ENCODE measurements at regions not wholly inside any gene's neighbourhood (a gene's known extent, or its start where the extent isn't known, plus 50 kb on each side); places are given as distances from the start of the nearest gene placed in this dataset.

GRCh38 chr2:157122776-157123175 is 134.7 kb upstream of the GALNT5 start:
- no peak for TF ChIP-seq EZH2 (IDR thresholded peaks at IDR 0.05; ENCODE audit: low read length, missing control alignments)
- TF ChIP-seq CTCF (conservative IDR thresholded peaks at IDR 0.05 in 1 of 2, IDR thresholded peaks at IDR 0.05 in 1 of 2; ENCODE audit: low read depth in 1 of 2, low read length in 2 of 2): no peak
- no peak overlapping the region for H3K4me3 ChIP-seq (replicated peaks in 1 of 4; ENCODE audit: control extremely low read depth in 1 of 4, insufficient read depth in 1 of 4, low read depth in 3 of 4, low read length in 4 of 4)
- no peak for DNase-seq (ENCODE audit: low read depth in 2 of 2)
- H3K4me1 ChIP-seq (ENCODE audit: control insufficient read depth, extremely low read depth, insufficient read depth, low read length): no peaks in the 10 kb centered on the region
- no peak overlapping the region for H3K4me2 ChIP-seq (ENCODE audit: extremely low read depth, insufficient read depth, low read length)
- no peak overlapping the region for H3K27ac ChIP-seq (ENCODE audit: insufficient read depth, low read length)
- H3K36me3 ChIP-seq (ENCODE audit: control insufficient read depth, insufficient read depth, low read length): no peaks in the 10 kb centered on the region
- no peaks in the 10 kb centered on the region for H3K27me3 ChIP-seq (ENCODE audit: control insufficient read depth, insufficient read depth, low read length)
- no peaks in the 10 kb centered on the region for H3K9me3 ChIP-seq (ENCODE audit: control insufficient read depth, insufficient read depth, low read depth, low read length)
- H3K79me2 ChIP-seq (ENCODE audit: control insufficient read depth, insufficient read depth, low read length): no peaks in the 10 kb centered on the region
- no peaks in the 10 kb centered on the region for H4K20me1 ChIP-seq (ENCODE audit: control insufficient read depth, extremely low read depth, insufficient read depth, low read length)
- H3K9ac ChIP-seq (ENCODE audit: insufficient read depth, low read length): no peak overlapping the region
- no peak overlapping the region for H2AFZ ChIP-seq (ENCODE audit: low read length)

- H2AFZ ChIP-seq (ENCODE audit: low read length): no peak overlapping the region
- H4K20me1 ChIP-seq (ENCODE audit: control insufficient read depth, extremely low read depth, insufficient read depth, low read length): no peaks in the 10 kb centered on the region
- no peak overlapping the region for H3K9ac ChIP-seq (ENCODE audit: insufficient read depth, low read length)
- no peak overlapping the region for H3K27ac ChIP-seq (ENCODE audit: insufficient read depth, low read length)
- no peaks in the 10 kb centered on the region for H3K36me3 ChIP-seq (ENCODE audit: control insufficient read depth, insufficient read depth, low read length)
- no peak overlapping the region for H3K4me3 ChIP-seq (replicated peaks in 1 of 4; ENCODE audit: control extremely low read depth in 1 of 4, insufficient read depth in 1 of 4, low read depth in 3 of 4, low read length in 4 of 4)
- no peaks in the 10 kb centered on the region for H3K9me3 ChIP-seq (ENCODE audit: control insufficient read depth, insufficient read depth, low read depth, low read length)
- no peak for DNase-seq (ENCODE audit: low read depth in 2 of 2)
- H3K79me2 ChIP-seq (ENCODE audit: control insufficient read depth, insufficient read depth, low read length): no peaks in the 10 kb centered on the region
- no peaks in the 10 kb centered on the region for H3K27me3 ChIP-seq (ENCODE audit: control insufficient read depth, insufficient read depth, low read length)
- H3K4me1 ChIP-seq (ENCODE audit: control insufficient read depth, extremely low read depth, insufficient read depth, low read length): no peaks in the 10 kb centered on the region
- TF ChIP-seq EZH2 (IDR thresholded peaks at IDR 0.05; ENCODE audit: low read length, missing control alignments): no peak
- no peak for TF ChIP-seq CTCF (conservative IDR thresholded peaks at IDR 0.05 in 1 of 2, IDR thresholded peaks at IDR 0.05 in 1 of 2; ENCODE audit: low read depth in 1 of 2, low read length in 2 of 2)
- H3K4me2 ChIP-seq (ENCODE audit: extremely low read depth, insufficient read depth, low read length): no peak overlapping the region
These were observed 132.8 kb upstream of the GALNT5 start for GRCh38 chr2:157124731-157125130.

GRCh38 chr2:157125685-157126084 is 131.8 kb upstream of the GALNT5 start:
- H3K9ac ChIP-seq (ENCODE audit: insufficient read depth, low read length): no peak overlapping the region

More at GRCh38 chr2:157125685-157126084, 131.8 kb upstream of the GALNT5 start:
- no peak for DNase-seq (ENCODE audit: low read depth in 2 of 2)
- Histone ChIP-seq H3K4me3 (replicated peaks in 1 of 4; ENCODE audit: control extremely low read depth in 1 of 4, insufficient read depth in 1 of 4, low read depth in 3 of 4, low read length in 4 of 4) (no peak overlapping the region), H4K20me1 (ENCODE audit: control insufficient read depth, extremely low read depth, insufficient read depth, low read length) (no peaks in the 10 kb centered on the region), H3K27ac (ENCODE audit: insufficient read depth, low read length) (no peak overlapping the region), H3K79me2 (ENCODE audit: control insufficient read depth, insufficient read depth, low read length) (no peaks in the 10 kb centered on the region), H3K4me1 (ENCODE audit: control insufficient read depth, extremely low read depth, insufficient read depth, low read length) (no peaks in the 10 kb centered on the region), H3K9me3 (ENCODE audit: control insufficient read depth, insufficient read depth, low read depth, low read length) (no peaks in the 10 kb centered on the region), H3K4me2 (ENCODE audit: extremely low read depth, insufficient read depth, low read length) (no peak overlapping the region), H3K36me3 (ENCODE audit: control insufficient read depth, insufficient read depth, low read length) (no peaks in the 10 kb centered on the region), H2AFZ (ENCODE audit: low read length) (no peak overlapping the region), H3K27me3 (ENCODE audit: control insufficient read depth, insufficient read depth, low read length) (no peaks in the 10 kb centered on the region)
- TF ChIP-seq EZH2 (IDR thresholded peaks at IDR 0.05; ENCODE audit: low read length, missing control alignments) (no peak), CTCF (conservative IDR thresholded peaks at IDR 0.05 in 1 of 2, IDR thresholded peaks at IDR 0.05 in 1 of 2; ENCODE audit: low read depth in 1 of 2, low read length in 2 of 2) (no peak)

Measured in fibroblast of lung (primary cell).